GM18907 (cell line): ENCODE measurements at regions not wholly inside any gene's neighbourhood (a gene's known extent, or its start where the extent isn't known, plus 50 kb on each side); places are given as distances from the start of the nearest gene placed in this dataset.
"Not testable (repeated sequence)": the region's sequence is repeated elsewhere in the genome, so short reads cannot be mapped to it uniquely, and the experiment has no call there.

Experiments used
- ATAC-seq: cut with Tn5 transposase; IDR thresholded peaks from one replicate; pipeline ENCODE4 v1.9.1; 2021; ENCODE audit warnings: mild to moderate bottlenecking, moderate library complexity; ENCODE audit not compliant: unreplicated experiment

DNA sequence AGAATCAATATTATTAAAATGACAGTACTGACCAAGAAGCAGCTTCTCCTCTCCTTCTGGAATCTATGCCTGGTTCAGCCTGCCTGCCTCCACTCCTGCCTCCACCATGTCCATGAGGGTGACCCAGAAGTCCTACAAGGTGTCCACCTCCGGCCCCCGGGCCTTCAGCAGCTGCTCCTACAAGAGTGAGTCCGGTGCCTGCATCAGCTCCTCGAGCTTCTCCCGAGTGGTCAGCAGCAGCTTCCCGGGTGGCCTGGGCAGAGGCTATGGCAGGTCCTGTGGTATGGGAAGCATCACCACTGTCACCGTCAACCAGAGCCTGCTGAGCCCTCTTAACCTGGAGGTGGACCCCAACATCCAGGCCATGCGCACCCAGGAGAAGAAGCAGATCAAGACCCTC lies 822.4 kb upstream of the NEGR1 start:
- ATAC-seq: no peak

DNA sequence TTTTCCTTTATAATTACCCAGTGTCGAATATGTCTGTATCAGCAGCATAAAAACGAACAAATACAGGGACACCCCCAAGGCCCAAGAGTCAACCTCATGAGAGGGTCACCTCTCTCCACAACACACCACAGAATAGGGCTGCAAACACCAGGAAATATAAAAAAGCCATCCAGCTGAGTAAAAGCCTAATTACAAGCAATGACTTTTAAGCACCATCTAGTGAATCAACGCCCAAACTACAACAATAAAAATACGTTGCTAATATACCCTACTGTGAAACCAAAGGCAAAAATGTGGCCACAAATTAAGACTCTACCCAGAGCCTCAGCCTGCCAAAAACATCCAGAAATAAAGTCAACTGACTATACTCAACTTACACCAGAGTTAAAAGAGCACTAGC lies 817.9 kb upstream of the NEGR1 start:
- no peak for ATAC-seq

DNA sequence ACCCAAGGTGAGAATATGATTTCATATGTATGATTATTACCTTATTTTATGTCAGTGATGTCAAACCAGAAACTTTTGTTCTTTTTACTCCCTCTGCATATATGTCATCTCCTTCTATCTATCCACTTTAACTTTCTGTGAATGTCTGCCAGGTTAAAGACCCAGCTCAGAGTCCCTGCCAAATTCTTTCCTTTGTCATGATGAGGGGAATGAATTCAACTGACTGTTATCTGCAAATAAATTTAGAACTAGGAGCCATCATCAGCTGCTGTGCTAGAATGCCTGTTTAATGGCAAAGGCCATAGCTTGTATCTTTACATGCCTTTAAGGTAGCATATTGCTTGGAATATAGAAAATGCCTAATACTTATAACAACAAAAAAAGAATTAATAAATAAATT lies 815.6 kb upstream of the NEGR1 start:
- no peak for ATAC-seq

DNA sequence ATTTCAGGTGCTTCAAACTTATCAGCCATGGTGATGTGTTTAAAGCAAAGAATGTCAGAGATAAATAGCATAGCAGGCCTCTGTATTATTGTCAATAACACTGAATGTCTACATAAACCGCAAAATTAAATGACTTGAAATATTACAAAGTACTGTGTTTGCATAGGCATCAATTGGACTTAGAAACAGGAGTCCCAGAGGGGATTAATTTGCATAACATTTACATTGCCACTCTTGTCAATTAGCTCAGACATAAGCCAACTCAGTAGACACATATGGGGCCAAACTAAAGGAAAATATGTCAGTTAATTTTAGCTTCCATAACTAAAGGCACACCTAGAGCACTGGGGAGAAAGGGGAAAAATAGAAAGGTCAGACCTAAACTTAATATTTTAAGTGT lies 814.5 kb upstream of the NEGR1 start:
- no peak for ATAC-seq

DNA sequence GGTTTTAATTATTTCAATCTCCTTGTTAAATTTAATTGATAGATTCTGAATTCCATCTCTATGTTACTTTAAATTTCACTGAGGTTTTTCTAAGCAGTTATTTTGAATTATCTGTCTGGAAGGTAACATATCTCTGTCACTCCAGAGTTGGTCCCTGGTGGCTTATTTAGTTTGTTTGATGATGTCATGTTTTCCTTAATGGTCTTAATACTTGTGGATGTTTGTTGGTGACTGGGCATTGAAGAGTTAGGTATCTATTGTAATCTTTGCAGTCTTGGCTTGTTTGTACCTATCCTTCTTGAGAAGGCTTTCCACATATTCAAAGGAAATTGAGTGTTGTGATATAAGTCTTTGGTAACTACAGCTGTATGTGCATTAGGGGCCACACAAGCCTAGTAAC lies 810.0 kb upstream of the NEGR1 start:
- no peak for ATAC-seq

DNA sequence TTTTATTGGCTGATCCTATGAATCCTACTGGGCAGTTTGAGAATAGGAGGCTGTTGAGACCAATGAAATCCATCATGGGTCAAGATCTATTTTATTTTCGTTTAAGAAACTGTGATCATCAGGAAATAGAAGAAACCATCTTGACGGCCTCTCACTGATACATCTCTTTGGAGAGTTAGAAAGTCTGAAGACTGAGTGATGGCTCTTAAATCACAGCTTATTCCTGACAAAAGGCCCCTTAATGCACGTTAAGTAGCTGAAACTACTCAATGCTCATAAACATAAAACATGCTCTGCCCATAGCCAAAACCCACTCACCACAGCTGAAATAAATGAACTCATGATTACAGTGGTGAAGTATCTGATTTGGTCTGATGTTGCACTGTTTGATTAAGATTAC lies 784.5 kb upstream of the NEGR1 start:
- no peak for ATAC-seq

DNA sequence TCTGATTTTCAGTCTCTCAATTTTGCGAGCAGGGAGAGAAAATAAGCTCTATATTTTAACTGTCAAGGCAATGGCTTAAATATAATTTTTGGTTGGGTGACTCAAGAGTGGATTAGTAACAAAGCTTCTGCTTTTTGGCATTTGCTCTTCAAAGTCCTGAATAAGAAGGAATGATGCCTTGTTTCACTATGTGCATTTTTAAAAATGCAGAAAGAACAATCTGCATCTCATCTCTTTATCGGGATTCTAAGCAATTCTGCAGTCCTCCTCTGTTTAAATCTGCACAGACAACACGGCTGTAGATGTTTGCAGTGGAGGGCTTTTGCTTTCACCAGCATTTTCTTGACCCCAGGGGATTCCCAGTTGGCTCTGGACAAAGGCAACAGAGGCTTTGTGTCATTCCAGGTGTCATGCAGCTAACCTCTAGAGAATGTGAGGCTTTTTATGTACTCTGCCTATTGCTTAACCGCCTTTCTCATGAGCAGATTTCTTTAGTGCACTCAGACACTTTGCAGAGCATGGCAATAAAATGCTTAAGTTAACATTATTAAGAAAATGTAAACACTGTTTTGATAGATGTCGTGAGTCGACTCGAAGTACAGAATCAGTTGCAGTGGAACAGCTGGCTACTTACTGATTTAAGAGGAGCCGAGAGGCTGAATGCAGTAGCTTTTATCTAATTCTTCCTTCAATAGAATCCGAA lies 783.2 kb upstream of the NEGR1 start:
- ATAC-seq: no peak

DNA sequence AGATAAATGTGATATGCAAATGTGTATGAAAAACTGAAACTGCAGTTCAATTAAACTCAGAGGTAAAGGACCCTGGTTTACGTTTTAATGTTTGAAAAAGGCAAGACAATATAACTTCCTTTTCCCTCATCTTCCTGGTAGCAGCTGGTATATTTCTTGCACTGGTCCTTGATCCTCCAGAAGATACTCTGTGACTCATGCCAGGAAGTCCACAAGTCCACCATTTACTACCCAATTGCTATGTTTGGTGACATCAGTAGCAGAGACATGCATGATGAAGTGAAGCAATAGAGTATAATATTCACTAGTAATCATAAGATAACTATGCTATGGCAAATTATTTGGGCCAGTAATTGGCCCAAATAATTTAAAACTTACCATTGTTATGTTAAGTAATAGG lies 774.5 kb upstream of the NEGR1 start:
- no peak for ATAC-seq

DNA sequence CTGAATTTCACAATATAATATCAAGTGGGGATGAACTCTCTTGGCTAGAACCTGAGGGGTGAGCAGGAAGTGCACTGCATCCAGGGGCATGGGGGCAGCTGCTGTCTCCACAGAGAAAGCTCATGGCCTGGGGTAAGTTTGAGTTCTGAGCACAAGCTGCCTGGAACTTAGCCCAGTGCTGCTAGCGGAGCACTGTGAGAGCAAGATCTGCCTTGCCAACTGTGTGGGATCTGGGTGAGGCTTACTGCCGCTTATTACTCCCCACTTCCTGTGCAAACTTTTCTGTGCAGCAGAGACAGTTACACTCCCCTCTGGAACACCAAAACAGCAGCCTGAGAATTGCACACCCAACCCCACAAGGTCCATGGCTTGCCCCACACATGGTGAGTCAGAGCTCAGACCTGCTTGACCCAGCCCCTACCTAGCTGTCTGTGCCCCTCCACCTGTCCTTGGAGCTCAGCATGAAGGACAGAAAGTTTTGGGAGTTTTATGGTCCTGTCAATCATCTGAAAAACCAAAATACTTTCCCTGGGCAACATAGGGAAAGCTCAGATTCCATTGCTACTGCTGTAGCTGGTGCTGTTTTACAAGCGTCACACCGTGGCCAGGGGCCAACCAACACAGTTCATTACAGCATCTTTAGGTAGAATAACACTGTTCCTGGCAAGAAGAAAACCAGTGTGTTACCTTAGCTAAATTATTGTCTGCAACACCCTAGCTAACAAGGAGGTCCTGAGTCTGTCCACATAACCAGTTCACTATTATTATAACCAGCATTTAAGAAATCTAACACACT lies 762.1 kb upstream of the NEGR1 start:
- no peak for ATAC-seq

DNA sequence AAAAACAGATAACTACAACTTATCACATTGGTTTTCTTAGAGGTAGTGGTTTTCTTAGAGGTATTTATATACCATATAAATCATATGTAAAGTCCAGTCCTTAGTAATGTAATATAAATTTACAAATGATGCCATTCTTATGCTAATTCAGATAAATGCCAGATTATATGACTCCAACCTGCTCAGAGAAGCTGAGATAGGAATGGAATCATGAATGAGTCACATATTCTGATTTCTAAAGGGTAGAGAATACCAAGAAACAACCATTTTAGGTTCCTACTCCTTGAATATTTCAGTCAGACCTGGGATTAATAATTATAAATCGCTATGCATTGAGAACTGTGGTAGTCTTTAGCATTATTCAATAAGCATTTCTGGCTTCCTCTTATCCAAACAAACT lies 760.1 kb upstream of the NEGR1 start:
- no peak for ATAC-seq

DNA sequence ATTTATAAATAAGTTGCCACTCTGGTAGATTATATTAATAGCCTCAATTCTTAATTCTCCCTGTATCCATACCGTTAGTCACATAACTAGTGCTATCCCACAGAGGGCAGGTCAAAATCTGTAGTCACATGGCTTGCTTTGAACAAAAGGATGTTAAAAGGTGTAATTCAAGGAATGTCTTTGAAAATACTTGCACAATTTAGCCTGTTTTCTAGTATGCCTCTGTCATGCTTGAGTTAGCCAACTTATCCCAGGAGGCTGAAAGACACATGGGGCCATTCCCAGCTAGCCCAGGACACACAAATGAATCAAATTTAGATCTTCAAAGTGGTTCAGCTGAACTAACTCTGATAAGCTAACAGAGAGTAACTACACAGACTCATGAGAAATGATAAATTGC lies 758.5 kb upstream of the NEGR1 start:
- ATAC-seq: no peak

DNA sequence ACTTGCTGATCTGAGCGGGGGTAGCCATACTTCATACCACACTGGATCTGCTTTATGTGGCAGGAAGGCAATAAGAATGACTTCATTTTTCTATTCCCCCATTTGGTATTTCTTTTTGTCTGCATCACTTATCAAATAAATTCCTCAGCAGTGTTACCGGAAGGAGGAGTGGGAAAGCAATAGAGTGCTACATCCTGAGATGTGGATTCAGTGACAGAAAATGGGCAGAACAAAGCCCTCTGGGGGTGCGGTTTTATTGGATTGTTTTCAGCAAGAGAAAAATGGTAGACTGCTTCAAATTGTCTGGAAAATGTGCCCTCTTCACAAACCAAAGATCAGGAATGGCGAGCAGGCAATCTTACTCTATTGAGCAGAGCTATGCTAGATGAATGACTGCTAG lies 751.9 kb upstream of the NEGR1 start:
- no peak for ATAC-seq

DNA sequence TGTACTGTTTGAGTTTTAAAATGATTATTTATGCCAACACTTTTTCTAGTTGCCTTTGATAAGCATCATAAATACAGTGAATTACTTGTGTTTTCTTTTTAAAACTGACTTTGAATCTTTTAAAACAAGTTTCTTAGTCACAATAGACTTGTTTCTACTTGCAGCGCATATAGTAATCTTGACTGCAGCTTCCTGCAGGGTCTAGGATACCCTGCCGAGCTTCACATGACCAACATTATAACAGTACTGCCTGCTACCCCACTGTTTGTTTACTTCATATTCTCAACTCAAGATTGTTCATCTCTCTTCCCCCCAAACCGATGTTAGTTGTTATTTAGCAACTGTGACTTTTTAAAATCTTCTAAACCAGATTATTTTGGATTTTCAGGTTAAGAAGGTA lies 751.3 kb upstream of the NEGR1 start:
- no peak for ATAC-seq

DNA sequence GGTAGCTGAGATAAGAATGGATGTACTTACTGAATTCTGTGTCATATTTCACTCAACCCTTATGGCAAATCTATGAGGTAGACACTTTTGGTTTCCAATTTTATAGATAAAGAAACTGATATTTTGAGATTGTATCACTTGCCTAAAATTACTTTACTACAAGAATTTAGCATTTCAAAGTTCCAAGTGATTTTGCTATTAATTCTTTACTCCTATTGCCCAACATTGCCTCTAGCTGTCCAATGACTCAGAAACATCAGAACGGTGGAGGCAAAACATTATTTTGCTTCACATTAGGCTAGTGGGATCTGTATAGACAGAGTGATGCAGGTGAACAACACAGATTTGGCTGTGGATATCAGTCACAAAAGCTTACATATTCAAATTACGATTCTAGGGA lies 747.2 kb upstream of the NEGR1 start:
- ATAC-seq: no peak

DNA sequence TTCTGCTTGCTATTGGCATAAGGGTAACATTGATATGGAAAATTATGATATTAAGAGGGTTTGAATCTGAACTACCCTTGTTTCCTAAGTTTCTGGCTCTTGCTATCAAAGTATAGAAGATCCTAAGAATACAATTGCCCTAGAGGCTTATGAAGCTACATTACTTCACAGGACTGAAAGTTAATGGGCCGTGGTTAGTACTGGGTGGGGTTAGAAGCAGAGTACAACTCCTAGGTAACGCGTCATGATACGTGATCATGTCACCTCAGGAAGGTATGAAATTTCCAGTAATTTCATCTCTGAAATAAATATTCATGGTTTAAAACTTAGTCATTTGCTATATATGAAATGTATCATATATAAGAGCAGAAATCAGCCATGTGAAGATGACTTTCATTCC lies 743.8 kb upstream of the NEGR1 start:
- ATAC-seq: no peak

DNA sequence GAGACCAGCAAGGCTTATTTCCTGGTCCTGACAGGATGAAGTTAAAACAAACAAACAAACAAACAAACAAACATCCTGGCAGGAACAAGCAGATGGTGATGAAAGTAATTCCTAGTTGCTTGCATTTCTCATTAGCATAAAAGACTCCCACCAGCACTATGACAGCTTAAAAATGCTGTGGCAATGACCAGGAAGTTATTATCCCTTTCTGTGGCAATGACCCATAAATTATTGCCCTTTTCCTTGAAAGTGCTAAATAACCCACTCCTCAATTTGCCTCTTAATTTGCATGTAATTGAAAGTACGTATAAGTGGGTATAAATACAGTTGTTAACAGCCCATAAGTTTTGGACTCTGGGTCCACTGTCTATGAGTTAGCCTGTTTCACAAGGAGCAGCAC lies 727.6 kb upstream of the NEGR1 start:
- no peak for ATAC-seq

DNA sequence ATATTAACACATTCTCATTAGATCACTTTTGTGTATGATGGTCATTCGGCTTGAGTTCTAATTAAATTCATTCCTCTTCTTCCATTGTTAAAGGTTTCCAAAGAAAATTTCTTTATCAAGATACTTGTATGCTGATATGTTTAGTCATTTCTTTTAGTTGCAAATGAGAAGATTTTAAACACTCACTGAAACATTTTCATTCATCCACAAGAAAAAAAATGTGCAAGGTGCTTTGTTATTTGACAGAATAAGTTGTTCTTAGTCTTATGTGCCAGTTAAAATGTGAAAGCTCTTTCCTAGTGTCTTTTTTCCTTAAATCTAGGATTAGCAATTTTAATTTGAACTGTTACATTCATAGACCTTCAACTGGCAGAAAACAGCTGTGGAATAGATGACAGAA lies 727.0 kb upstream of the NEGR1 start:
- no peak for ATAC-seq

DNA sequence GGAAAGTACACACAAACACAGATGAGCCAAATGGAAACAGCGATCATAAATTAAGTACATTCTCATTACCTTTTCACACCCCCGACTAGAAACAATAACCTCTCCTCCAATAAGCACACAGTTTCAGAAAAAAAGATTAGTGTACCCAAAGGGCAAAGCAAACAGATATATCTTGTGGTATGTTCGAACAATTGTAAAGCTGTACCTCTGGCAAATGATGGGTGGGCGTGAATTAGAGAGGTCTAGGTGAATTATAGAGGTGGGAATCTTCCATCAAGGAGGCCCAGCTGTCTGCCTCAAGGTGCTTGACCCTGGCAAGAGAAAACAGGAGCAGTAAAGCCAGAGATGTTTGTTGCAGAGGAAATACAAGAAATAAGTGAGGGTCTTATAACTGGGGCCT lies 715.3 kb upstream of the NEGR1 start:
- no peak for ATAC-seq

DNA sequence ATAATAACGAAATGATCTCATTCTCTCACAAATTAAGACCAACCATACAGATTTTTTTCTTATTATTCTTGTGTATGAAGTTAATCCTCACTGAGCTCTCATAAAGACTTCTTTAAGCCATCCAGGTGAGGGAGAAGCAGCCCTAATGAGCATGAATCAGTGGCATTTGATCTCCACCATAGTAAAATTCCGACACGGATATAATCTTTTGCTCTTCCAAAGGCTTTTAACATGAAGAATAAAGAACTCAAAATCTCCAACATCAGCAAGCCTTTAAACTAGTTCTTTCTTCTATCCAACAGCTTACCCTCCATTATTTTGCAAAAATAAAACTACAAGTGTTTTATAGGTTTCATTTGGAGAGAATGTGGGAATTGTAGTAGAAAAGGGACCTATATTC lies 714.7 kb upstream of the NEGR1 start:
- no peak for ATAC-seq

DNA sequence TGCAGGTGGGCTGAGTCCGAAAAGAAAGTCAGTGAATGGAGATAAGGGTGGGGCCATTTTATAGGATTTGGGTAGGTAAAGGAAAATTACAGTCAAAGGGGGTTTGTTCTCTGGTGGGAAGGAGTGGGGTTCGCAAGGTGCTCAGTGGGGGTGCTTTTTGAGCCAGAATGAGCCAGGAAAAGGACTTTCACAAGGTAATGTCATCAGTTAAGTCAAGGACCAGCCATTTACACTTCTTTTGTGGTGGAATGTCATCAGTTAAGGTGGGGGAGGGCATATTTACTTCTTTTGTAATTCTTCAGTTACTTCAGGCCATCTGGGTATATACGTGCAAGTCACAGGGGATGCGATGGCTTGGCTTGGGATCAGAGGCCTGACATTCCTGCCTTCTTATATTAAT lies 705.5 kb upstream of the NEGR1 start:
- ATAC-seq: not testable (repeated sequence)

DNA sequence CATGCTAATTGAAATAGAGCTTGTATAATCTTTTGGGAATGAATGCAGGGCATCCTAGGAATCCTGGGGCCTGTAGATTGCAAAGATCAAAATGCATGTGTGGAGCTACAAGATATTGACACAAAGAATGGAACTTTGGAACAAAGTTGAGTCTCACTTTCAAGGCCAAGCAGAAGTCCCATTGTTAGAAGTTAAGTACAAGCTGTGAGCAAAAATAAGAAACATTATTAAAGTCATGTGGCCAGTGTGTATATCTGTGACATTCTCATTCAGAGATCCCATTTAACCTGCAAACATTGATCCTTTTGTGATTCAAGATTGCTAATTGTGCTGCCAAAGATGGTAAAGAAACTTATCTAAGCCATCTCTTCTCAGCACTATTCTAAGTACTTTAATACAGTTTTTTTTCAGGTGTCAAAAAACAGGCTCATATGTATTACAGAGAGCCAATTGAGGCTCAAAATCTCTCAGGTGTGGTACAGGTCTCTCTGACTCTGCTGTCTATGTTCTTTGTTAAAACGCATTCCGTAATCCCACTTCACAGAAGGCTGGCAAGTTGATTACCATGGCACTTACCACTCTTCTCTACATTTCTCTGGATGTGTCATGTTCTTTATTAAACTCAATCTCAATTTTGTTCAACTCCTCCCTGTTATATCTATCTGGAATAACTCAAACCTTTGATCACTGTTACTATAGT lies 704.4 kb upstream of the NEGR1 start:
- no peak for ATAC-seq

DNA sequence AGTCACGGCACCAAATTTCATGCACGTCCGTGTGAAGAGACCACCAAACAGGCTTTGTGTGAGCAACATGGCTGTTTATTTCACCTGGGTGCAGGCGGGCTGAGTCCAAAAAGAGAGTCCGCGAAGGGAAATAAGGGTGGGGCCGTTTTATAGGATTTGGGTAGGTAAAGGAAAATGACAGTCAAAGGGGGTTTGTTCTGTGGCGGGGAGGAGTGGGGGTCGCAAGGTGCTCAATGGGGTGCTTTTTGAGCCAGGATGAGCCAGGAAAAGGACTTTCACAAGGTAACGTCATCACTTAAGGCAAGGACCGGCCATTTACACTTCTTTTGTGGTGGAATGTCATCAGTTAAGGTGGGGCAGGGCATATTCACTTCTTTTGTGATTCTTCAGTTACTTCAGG lies 702.7 kb upstream of the NEGR1 start:
- not testable (repeated sequence) for ATAC-seq
